ENCODE measurements at regions not wholly inside any gene's neighbourhood (a gene's known extent, or its start where the extent isn't known, plus 50 kb on each side); places are given as distances from the start of the nearest gene placed in this dataset.
"Not testable (repeated sequence)": the region's sequence is repeated elsewhere in the genome, so short reads cannot be mapped to it uniquely, and the experiment has no call there.

GRCh38 chr6:68022968-68023367 lies 612.1 kb upstream of the ADGRB3 start:
- TF ChIP-seq EZH2 (IDR thresholded peaks at IDR 0.05; ENCODE audit: borderline replicate concordance, low read depth, low read length, severe bottlenecking); CTCF (IDR thresholded peaks at IDR 0.05; ENCODE audit: extremely low read depth in 1 of 2, insufficient read depth in 1 of 2, low read depth in 1 of 2, low read length in 2 of 2); POLR2A (IDR thresholded peaks at IDR 0.05; ENCODE audit: low read depth, low read length); MAX (IDR thresholded peaks at IDR 0.05; ENCODE audit: insufficient read depth, insufficient read length): not testable (repeated sequence)

Measured in endothelial cell of umbilical vein (primary cell).